AG04449 (cell line): ENCODE measurements at regions not wholly inside any gene's neighbourhood (a gene's known extent, or its start where the extent isn't known, plus 50 kb on each side); places are given as distances from the start of the nearest gene placed in this dataset.

Source experiments
- CTCF ChIA-PET: fragments of 350-600 bp; formaldehyde crosslinking; extraction: SDS; loops from one replicate; lab custom pipeline; 2021; ENCODE audit warnings: antibody characterized with exemption; lab: Yijun Ruan, JAX
- POLR2A ChIA-PET: fragments of 400-600, 350-600 bp; formaldehyde crosslinking; extraction: SDS; loops from one replicate; lab custom pipeline; 2020; ENCODE audit warnings: antibody characterized with exemption, inconsistent platforms; lab: Yijun Ruan, JAX
- DNase-seq: peaks from one replicate; pipeline ENCODE4 v3.0.0-alpha.2; 2010; ENCODE audit warnings: low read depth, low spot score
- H3K4me3 ChIP-seq: 2 replicates; pipeline ENCODE4 v1.5.1; 2011; ENCODE audit warnings: low read depth, mild to moderate bottlenecking, control low read depth, low read length
- CTCF ChIP-seq: IDR thresholded peaks from one replicate; pipeline ENCODE4 v1.5.1; 2011; ENCODE audit warnings: mild to moderate bottlenecking, moderate library complexity, low read length, control low read depth, inconsistent platforms; ENCODE audit not compliant: insufficient read depth; ENCODE audit errors: missing control alignments

- no peak for TF ChIP-seq CTCF
These were observed 293.3 kb upstream of the TFPI start for GRCh38 chr2:187847245-187848208.

GRCh38 chr2:187851955-187852561, 297.8 kb upstream of the TFPI start:
- no peak for DNase-seq
- no peak for TF ChIP-seq CTCF
- no peak overlapping the region for H3K4me3 ChIP-seq
- POLR2A ChIA-PET: no interaction called here
- CTCF ChIA-PET: interaction anchor here (1.7 to 2.5 kb wide), 2 partner anchors 9 to 352 kb away, joined by 5 to 8 read pairs; no protein-coding TSS in a partner anchor

More at GRCh38 chr2:187847245-187848208, 293.3 kb upstream of the TFPI start:
- ChIA-PET CTCF (interaction anchor here (1.3 to 2.2 kb wide), 2 partner anchors 266 to 665 kb away, joined by 3 to 9 read pairs; no protein-coding TSS in a partner anchor), POLR2A (no interaction called here)
- H3K4me3 ChIP-seq: no peak overlapping the region
- no peak for DNase-seq

- POLR2A ChIA-PET: no interaction called here
- DNase-seq: no peak
- TF ChIP-seq CTCF: no peak
- CTCF ChIA-PET: no interaction called here
- no peak overlapping the region for H3K4me3 ChIP-seq
These were observed 299.2 kb upstream of the TFPI start for GRCh38 chr2:187853381-187853791.

- POLR2A ChIA-PET: no interaction called here
These were observed 300.6 kb upstream of the TFPI start for GRCh38 chr2:187854801-187855200.

GRCh38 chr2:187855689-187856088, 301.5 kb upstream of the TFPI start:
- CTCF ChIA-PET: interaction anchor here (0.9 to 1.2 kb wide), 2 partner anchors 11 to 12 kb away, joined by 3 to 4 read pairs; no protein-coding TSS in a partner anchor
- POLR2A ChIA-PET: no interaction called here
- H3K4me3 ChIP-seq: no peak overlapping the region
- no peak for TF ChIP-seq CTCF
- DNase-seq: no peak

More at GRCh38 chr2:187854801-187855200, 300.6 kb upstream of the TFPI start:
- no peak overlapping the region for H3K4me3 ChIP-seq
- DNase-seq: no peak
- TF ChIP-seq CTCF: no peak
- CTCF ChIA-PET: interaction anchor here (1.2 kb wide), 1 partner anchor 11 kb away, joined by 4 read pairs; no protein-coding TSS in a partner anchor
